ENCODE measurements at regions not wholly inside any gene's neighbourhood (a gene's known extent, or its start where the extent isn't known, plus 50 kb on each side); places are given as distances from the start of the nearest gene placed in this dataset.
"Not testable (repeated sequence)": the region's sequence is repeated elsewhere in the genome, so short reads cannot be mapped to it uniquely, and the experiment has no call there.

GRCh38 chr11:98155696-98156095 lies 865.1 kb upstream of the CNTN5 start:
- no peak for DNase-seq (ENCODE audit: low spot score)

- DNase-seq (ENCODE audit: low spot score): no peak
Measured at GRCh38 chr11:98177925-98178324, 842.8 kb upstream of the CNTN5 start.

DNA sequence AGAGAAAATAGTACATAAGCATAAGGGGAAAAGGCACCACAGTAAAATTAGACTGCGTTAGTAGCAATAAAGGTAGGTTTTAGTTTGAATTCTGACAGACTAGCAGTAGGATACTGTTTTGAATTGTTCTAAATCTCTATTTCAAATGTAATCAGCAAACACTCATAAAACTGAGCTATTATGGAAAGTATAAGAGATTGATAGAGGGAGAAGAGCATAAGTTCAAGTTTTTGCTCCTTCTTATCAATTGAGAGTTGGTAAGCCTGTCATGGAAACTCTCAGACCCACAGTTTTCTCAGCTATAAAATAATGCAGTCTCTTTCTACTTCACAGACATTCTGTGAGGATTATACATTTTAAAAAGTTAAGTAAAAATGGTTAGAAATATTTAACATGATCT lies 840.2 kb upstream of the CNTN5 start:
- no peak for DNase-seq (ENCODE audit: low spot score)

GRCh38 chr11:98180921-98181320 lies 839.8 kb upstream of the CNTN5 start:
- DNase-seq (ENCODE audit: low spot score): no peak

DNA sequence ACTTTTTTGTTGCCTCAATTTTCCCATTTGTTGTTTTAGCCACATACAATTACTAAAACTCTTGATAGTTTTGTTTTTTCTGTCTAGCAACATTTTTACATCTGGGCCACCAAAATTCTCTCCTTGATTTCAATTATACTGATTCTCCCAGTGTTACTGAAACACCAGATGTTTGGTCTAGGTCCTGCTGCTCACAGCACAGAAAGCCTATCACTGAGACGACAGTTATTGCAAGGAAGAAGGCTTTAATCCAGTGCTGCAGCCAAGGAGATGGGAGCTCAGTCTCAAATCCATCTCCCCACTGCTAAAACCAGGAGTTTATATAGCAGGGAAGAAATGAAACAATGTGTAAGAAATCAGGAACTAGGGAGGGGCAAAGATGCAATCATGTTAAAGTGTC lies 837.7 kb upstream of the CNTN5 start:
- no peak for DNase-seq (ENCODE audit: low spot score)

- no peak for DNase-seq (ENCODE audit: low spot score)
Measured at GRCh38 chr11:98185245-98185644, 835.5 kb upstream of the CNTN5 start.

- no peak for DNase-seq (ENCODE audit: low spot score)
Measured at GRCh38 chr11:98194611-98195010, 826.1 kb upstream of the CNTN5 start.

DNA sequence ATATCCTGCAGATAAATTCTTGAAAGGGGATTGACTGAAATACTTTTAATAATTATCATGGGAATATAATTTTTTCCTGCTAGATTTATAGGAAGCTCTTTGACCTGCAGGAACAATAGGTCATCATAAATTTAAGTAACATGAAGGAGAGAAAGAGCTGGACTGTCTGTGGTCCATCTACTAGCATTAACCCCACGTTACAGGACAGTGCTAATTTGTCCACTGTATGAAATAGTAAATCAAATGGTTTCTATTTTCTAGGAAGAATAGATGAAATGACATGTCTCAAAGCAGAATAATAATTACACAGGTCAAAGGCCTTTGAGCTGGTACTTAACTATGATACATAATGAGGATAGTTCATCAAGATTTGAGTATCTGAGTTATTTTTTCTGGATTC lies 825.4 kb upstream of the CNTN5 start:
- no peak for DNase-seq (ENCODE audit: low spot score)

- no peak for DNase-seq (ENCODE audit: low spot score)
Measured at GRCh38 chr11:98207086-98207485, 813.7 kb upstream of the CNTN5 start.

DNA sequence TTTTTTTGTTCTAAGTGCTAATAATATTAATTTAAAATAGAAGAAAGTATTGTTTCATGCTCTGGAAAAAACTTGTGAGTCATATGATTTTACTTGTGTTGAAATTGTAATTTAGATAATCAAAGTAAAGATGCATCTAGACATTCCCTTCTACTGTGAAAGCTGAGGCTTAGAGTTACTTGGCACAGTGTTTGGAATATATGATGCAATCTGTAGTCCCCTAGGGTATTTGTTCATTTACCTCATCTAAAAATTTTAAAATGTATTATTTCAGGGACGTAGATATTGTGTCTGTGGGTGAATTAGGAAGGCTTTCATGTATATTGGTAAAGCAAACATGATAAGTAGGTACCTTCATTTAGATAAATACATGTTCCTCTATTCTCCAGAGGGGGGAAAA lies 793.5 kb upstream of the CNTN5 start:
- DNase-seq (ENCODE audit: low spot score): no peak

- no peak for DNase-seq (ENCODE audit: low spot score)
Measured at GRCh38 chr11:98230678-98231077, 790.1 kb upstream of the CNTN5 start.

GRCh38 chr11:98234698-98235097 lies 786.1 kb upstream of the CNTN5 start:
- no peak for DNase-seq (ENCODE audit: low spot score)

DNA sequence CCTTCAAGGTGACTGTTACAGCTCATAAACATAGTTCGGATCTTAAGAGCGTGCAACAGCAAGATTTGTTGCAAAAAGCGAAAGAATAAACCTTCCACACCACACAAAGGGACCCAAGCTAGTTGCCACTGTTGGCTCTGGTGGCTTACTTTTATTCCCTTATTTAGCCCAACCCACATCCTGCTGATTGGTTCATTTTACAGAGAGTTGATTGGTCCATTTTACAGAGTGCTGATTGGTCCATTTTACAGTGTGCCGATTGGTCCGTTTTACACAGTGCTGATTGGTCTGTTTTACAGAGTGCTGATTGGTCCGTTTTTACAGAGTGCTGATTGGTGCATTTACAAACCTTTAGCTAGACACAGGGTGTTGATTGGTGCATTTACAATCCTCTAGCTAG lies 776.9 kb upstream of the CNTN5 start:
- no peak for DNase-seq (ENCODE audit: low spot score)

DNA sequence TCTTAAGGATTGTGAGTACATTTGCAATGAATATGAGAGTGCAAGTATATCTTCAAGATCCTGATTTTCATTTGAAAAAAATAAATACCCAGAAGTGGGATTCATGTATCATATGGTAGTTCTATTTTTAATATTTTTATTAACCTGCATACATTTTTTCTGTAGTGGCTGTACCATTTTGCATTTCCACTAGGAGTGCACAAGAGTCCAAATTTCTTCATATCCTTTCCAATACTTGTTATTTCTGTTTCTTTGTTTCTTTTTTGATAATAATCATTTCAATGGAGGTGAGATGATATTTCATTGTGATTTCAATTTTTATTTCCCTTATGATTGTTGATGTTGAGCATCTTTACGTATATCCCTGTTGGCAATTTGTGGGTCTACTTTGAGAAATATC lies 759.8 kb upstream of the CNTN5 start:
- DNase-seq (ENCODE audit: low spot score): no peak

- DNase-seq (ENCODE audit: low spot score): no peak
Measured at GRCh38 chr11:98277251-98277912, 743.4 kb upstream of the CNTN5 start.

DNA sequence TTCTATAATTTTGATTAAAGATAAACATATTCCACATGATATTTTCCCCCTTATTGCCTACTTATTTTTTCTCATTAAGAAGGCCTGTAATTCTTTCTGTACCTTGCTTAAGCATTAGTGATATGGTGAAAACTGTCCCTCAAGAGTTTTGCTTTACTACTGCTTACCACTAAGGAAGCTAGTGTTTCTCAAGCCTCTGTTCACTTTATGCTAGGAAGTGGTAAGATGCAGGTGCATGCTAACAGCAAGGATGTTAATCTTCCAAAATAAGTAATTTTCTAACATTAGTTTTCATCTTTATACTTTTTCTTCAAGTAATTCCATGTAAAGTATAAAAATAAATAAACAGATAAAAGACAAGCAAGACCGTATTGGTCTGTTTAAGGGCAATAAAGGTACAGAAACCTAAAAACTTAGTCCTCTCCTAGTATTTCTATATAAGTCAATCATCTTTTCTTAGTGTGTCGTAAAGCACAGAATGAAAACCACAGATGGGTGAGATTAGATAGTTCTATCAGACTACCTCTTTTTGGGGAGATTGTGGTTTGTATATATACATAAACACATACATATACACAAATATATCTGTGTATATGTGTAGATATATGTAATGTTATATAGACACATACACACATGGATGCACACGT lies 731.0 kb upstream of the CNTN5 start:
- DNase-seq (ENCODE audit: low spot score): no peak

GRCh38 chr11:98296091-98296880 lies 724.5 kb upstream of the CNTN5 start:
- no peak for DNase-seq (ENCODE audit: low spot score)

GRCh38 chr11:98300719-98301118 lies 720.0 kb upstream of the CNTN5 start:
- no peak for DNase-seq (ENCODE audit: low spot score)

- DNase-seq (ENCODE audit: low spot score): no peak
Measured at GRCh38 chr11:98307827-98308491, 712.8 kb upstream of the CNTN5 start.

- DNase-seq (ENCODE audit: low spot score): not testable (repeated sequence)
Measured at GRCh38 chr11:98330306-98330705, 690.4 kb upstream of the CNTN5 start.

DNA sequence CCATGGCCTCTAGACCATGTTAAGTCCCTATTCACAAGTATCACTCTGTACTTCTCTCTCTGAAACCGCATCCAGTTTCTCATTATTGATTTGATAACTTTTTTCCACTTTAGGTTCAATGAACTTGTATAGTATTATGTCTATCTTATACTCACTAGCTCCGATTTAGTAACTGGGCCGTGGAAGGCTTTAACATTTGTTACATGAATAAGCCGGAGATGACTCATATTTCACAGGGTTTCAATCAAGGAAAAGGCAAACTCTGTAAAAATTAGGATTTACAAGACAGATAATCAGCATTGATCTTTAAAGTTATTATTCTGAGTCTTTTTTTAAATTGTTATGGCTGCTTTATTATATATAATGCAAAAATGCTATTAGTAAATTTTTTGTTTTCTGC lies 662.2 kb upstream of the CNTN5 start:
- DNase-seq (ENCODE audit: low spot score): no peak

DNA sequence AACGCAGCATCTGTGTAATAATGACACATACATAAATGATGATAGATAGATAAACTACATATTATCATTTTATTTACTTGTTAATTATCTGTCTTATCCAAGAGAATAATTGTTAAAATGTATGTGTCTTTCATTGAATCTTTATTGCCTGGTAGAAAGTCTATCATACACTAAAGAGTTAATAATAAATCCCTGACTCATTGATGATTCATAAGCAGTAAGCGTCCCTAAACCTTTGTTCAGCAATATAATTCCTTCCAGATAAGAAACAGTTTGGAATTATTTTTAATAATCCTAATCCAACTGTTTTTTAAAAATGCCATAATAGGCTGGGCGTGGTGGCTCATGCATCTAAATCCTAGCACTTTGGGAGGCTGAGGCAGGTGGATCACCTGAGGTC lies 655.6 kb upstream of the CNTN5 start:
- DNase-seq (ENCODE audit: low spot score): no peak

DNA sequence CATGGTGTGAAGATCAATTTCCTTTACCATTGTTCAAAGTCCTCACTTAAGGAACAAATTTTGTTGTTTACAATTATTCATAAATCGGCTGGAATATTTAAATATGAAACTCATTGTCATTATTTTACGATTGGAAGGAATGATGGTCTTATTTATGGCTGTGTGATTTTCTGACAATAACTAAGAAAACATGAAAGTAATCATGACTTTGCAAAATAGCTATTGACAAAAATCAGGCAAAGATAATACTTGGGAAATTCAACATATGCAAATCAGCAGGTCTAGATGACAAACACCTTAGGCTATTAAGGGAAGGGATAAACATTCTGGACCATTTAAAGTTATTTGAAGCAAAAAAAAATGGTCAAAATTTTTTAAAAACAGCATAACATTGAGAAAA lies 654.8 kb upstream of the CNTN5 start:
- DNase-seq (ENCODE audit: low spot score): no peak

Measured in CD4-positive, alpha-beta T cell treated with Interleukin-2 at 100 ng/mL for 4 hours (primary cell).